SK-N-SH (cell line): ENCODE measurements at regions not wholly inside any gene's neighbourhood (a gene's known extent, or its start where the extent isn't known, plus 50 kb on each side); places are given as distances from the start of the nearest gene placed in this dataset.
"Not testable (repeated sequence)": the region's sequence is repeated elsewhere in the genome, so short reads cannot be mapped to it uniquely, and the experiment has no call there.

Source experiments
- CTCF ChIA-PET: fragments of 300-600, 350-600 bp; formaldehyde crosslinking; extraction: SDS; loops from one replicate; lab custom pipeline; 2021; lab: Yijun Ruan, JAX
- POLR2A ChIA-PET: fragments of 350-600 bp; sonication (Branson Sonifier 250); formaldehyde crosslinking; extraction: SDS; loops from one replicate; lab custom pipeline; 2020; ENCODE audit warnings: antibody characterized with exemption, inconsistent platforms; lab: Yijun Ruan, JAX
- DNase-seq: peaks from one replicate; pipeline ENCODE4 v3.0.0; 2012
- H2AFZ ChIP-seq: fragments of 200-600 bp; sonication (generic); 2 replicates; pipeline ENCODE4 v1.8.1; 2016; ENCODE audit warnings: antibody characterized with exemption, mild to moderate bottlenecking, low read depth
- H3F3A ChIP-seq: fragments of 200-600 bp; sonication (generic); replicated peaks from 2 replicates; pipeline ENCODE3; 2016; ENCODE audit warnings: antibody characterized with exemption, mild to moderate bottlenecking; ENCODE audit not compliant: insufficient read depth
- H3K27ac ChIP-seq, 2 experiments: fragments of 200-500 bp in 1 of 2; fragments of 200-600 bp in 1 of 2; sonication (Bioruptor generic) in 1 of 2; sonication (generic), shearing (Covaris generic) in 1 of 2; 2 replicates each; pipeline versions ENCODE4 v1.5.1 to v1.6.1; 2014 to 2016; ENCODE audit warnings: low read depth in 2 of 2, inconsistent platforms in 1 of 2, low read length in 1 of 2, mild to moderate bottlenecking in 1 of 2, mixed read lengths in 1 of 2
- H3K27me3 ChIP-seq: fragments of 200-600 bp; sonication (generic), shearing (Covaris generic); 2 replicates; pipeline ENCODE4 v1.6.1; 2016; ENCODE audit warnings: mixed run types; ENCODE audit not compliant: insufficient read depth
- H3K36me3 ChIP-seq, 2 experiments: fragments of 200-500 bp in 1 of 2; fragments of 200-600 bp in 1 of 2; sonication (Bioruptor generic) in 1 of 2; sonication (generic) in 1 of 2; replicated peaks in 1 of 2; 2 replicates each; pipeline versions ENCODE3 to v1.5.1; 2014 to 2016; ENCODE audit warnings: low read length in 1 of 2, mild to moderate bottlenecking in 1 of 2; ENCODE audit not compliant: insufficient read depth in 2 of 2, control insufficient read depth in 1 of 2
- H3K4me1 ChIP-seq, 2 experiments: fragments of 200-500 bp in 1 of 2; fragments of 200-600 bp in 1 of 2; sonication (Bioruptor generic) in 1 of 2; sonication (generic), shearing (Covaris generic) in 1 of 2; 2 replicates each; pipeline versions ENCODE4 v1.5.1 to v1.6.1; 2014 to 2016; ENCODE audit warnings: low read depth in 1 of 2, low read length in 1 of 2, mixed run types in 1 of 2; ENCODE audit not compliant: insufficient read depth in 2 of 2, control insufficient read depth in 1 of 2
- H3K4me2 ChIP-seq: fragments of 200-600 bp; sonication (generic), shearing (Covaris generic); 2 replicates; pipeline ENCODE4 v1.6.1; 2017; ENCODE audit warnings: mixed run types
- H3K4me3 ChIP-seq, 2 experiments: fragments of 200-500 bp in 1 of 2; fragments of 200-600 bp in 1 of 2; sonication (Bioruptor generic) in 1 of 2; sonication (generic), shearing (Covaris generic) in 1 of 2; 2 replicates each; pipeline versions ENCODE4 v1.5.1 to v1.8.1; 2014 to 2016; ENCODE audit warnings: low read depth in 2 of 2, inconsistent platforms in 1 of 2, low read length in 1 of 2, mild to moderate bottlenecking in 1 of 2, mixed read lengths in 1 of 2, moderate library complexity in 1 of 2
- H3K79me2 ChIP-seq: fragments of 200-600 bp; sonication (generic); 2 replicates; pipeline ENCODE4 v1.8.1; 2017; ENCODE audit warnings: mild to moderate bottlenecking; ENCODE audit not compliant: insufficient read depth
- H3K9ac ChIP-seq: fragments of 200-600 bp; sonication (generic); 2 replicates; pipeline ENCODE4 v1.6.1; 2017; ENCODE audit warnings: mixed run types
- H3K9me2 ChIP-seq: fragments of 200-600 bp; sonication (generic); 2 replicates; pipeline ENCODE4 v1.6.1; 2017; ENCODE audit warnings: mixed run types
- H3K9me3 ChIP-seq: fragments of 200-600 bp; sonication (generic); 2 replicates; pipeline ENCODE4 v1.6.1; 2017; ENCODE audit warnings: mixed run types, mild to moderate bottlenecking, moderate library complexity
- H4K20me1 ChIP-seq: fragments of 200-600 bp; sonication (generic); 2 replicates; pipeline ENCODE4 v1.6.1; 2017; ENCODE audit warnings: mild to moderate bottlenecking, mixed run types; ENCODE audit not compliant: insufficient read depth
- ELF1 ChIP-seq: IDR thresholded peaks from 2 replicates; pipeline ENCODE4 v1.4.0; 2012
- FOSL2 ChIP-seq: IDR thresholded peaks from 2 replicates; pipeline ENCODE4 v1.4.0; 2012; ENCODE audit warnings: low read depth, mild to moderate bottlenecking, moderate library complexity, borderline replicate concordance
- FOXJ3 ChIP-seq: sonication (generic); formaldehyde crosslinking; IDR thresholded peaks from 2 replicates; pipeline ENCODE4 v1.5.1; 2020; ENCODE audit warnings: mild to moderate bottlenecking, missing genetic modification reagents
- GATA2 ChIP-seq: sonication (generic); formaldehyde crosslinking; IDR thresholded peaks from 2 replicates; pipeline ENCODE4 v1.5.0; 2020; ENCODE audit warnings: mild to moderate bottlenecking, missing genetic modification reagents
- MXI1 ChIP-seq: IDR thresholded peaks from 2 replicates; pipeline ENCODE4 v1.6.1; 2012; ENCODE audit warnings: mild to moderate bottlenecking, low read depth, low read length, improper control_type of control experiment
- NRF1 ChIP-seq: IDR thresholded peaks from 2 replicates; pipeline ENCODE4 v1.6.1; 2012; ENCODE audit warnings: low read depth, mild to moderate bottlenecking, low read length
- RAD21 ChIP-seq: IDR thresholded peaks from 2 replicates; pipeline ENCODE4 v1.6.1; 2012; ENCODE audit warnings: mild to moderate bottlenecking, low read length
- RFX5 ChIP-seq: IDR thresholded peaks from 2 replicates; pipeline ENCODE4 v1.6.1; 2012; ENCODE audit warnings: mild to moderate bottlenecking, improper control_type of control experiment, low read length
- TCF12 ChIP-seq: IDR thresholded peaks from 2 replicates; pipeline ENCODE4 v1.4.0; 2012
- WGBS: methylation state at CpG from one replicate; pipeline ENCODE4 v1.1.6; 2017; ENCODE audit warnings: low lambda C conversion rate; 5-methylcytosine and 5-hydroxymethylcytosine counted together
- TF ChIP-seq, protein P1 (sequence below): IDR thresholded peaks from 2 replicates; pipeline ENCODE4 v1.6.1; 2012; ENCODE audit warnings: mild to moderate bottlenecking, low read depth, low read length, moderate library complexity
- TF ChIP-seq, protein P2 (sequence below): IDR thresholded peaks from 2 replicates; pipeline ENCODE4 v1.4.0; 2012; ENCODE audit warnings: low read depth

DNA sequence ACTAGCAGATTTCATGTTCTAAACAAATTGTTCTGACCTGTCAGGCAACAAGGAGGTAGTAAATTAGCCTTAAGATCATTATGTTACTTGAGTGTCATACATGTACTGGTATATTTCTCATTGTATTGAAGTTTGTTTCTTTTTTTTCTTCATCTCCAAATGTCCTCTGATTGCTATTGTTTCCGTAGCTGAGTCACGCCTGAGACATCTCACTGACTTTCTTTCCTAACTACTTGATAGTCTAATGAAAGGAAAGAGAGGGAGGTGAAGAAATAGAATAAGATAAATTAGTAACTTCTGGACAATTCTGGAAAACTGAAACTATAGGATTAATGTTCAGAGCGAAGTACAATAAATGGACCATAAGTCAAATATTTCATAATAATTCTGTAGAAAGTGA is 1049.9 kb downstream of the TSN start:
- 45% methylated on average over 3 of the region's 3 CpGs for WGBS
- no peaks in the 10 kb centered on the region for H3K27me3 ChIP-seq
- H4K20me1 ChIP-seq = no peaks in the 10 kb centered on the region
- DNase-seq = no peak
- no peaks in the 10 kb centered on the region for H3K9me2 ChIP-seq
- 0 out of 2 replicates have a peak, but pooled peaks cover 3% of the 10 kb centered on the region for H3K9me3 ChIP-seq
- no peak overlapping the region for H3K27ac ChIP-seq
- H2AFZ ChIP-seq = no peak overlapping the region
- no peaks in the 10 kb centered on the region for H3K79me2 ChIP-seq
- no peak for TF ChIP-seq TCF12
- ChIA-PET POLR2A (no interaction called here), CTCF (no interaction called here)
- H3K4me3 ChIP-seq = no peak overlapping the region
- H3K4me1 ChIP-seq = no peaks in the 10 kb centered on the region
- H3K36me3 ChIP-seq = no peaks in the 10 kb centered on the region
- no peak overlapping the region for H3K4me2 ChIP-seq
- H3F3A ChIP-seq = no peaks in the 10 kb centered on the region
- no peak overlapping the region for H3K9ac ChIP-seq

DNA sequence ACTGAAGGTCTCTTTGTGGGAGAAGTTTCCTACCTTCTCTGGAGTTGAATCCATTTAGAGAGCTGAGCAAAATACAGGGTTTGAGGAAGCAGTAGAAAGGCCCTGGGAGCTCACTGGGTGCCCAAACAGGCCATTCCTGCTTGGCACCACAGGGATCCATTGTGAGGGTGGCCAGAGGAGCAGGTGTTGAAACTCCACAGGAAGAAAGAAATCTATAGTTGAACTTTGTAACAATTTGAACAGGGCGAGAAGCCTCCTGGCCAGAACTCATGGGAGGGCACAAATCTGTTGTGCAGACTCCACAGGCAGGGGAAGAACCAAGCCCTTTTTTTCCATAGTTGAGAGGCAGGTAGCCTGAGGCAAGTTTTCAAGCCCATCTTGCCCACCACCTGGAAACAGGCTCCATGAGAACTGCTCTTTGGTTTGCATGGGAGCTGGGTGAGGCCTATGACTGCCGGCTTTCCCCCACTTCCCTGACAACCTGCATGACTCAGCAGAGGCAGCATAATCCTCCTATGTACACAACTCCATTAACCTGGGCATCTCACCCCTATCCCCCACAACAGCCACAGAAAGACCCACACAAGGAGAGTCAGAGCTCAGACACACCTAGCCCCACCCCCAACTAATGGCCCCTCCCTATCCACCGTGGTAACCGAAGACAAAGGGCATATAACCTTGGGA is 1053.0 kb downstream of the TSN start:
- 41% methylated on average over 4 of the region's 4 CpGs for WGBS
- Histone ChIP-seq H3K4me2 (no peak overlapping the region), H3K9me2 (no peaks in the 10 kb centered on the region), H4K20me1 (no peaks in the 10 kb centered on the region), H3K27me3 (no peaks in the 10 kb centered on the region), H3K9me3 (0 out of 2 replicates have a peak, but pooled peaks cover 3% of the 10 kb centered on the region), H3K79me2 (no peaks in the 10 kb centered on the region), H3K9ac (no peak overlapping the region), H2AFZ (no peak overlapping the region), H3K4me1 (no peaks in the 10 kb centered on the region), H3K36me3 (no peaks in the 10 kb centered on the region), H3F3A (no peaks in the 10 kb centered on the region), H3K27ac (no peak overlapping the region), H3K4me3 (no peak overlapping the region)
- no peak for DNase-seq
- TF ChIP-seq FOXJ3 (CRISPR knock-in tag) (no peak), RAD21 (no peak), NRF1 (no peak), GATA2 (CRISPR knock-in tag) (no peak), ELF1 (no peak), RFX5 (no peak), MXI1 (no peak), TCF12 (no peak), FOSL2 (no peak)
- TF ChIP-seq, protein P1, sequence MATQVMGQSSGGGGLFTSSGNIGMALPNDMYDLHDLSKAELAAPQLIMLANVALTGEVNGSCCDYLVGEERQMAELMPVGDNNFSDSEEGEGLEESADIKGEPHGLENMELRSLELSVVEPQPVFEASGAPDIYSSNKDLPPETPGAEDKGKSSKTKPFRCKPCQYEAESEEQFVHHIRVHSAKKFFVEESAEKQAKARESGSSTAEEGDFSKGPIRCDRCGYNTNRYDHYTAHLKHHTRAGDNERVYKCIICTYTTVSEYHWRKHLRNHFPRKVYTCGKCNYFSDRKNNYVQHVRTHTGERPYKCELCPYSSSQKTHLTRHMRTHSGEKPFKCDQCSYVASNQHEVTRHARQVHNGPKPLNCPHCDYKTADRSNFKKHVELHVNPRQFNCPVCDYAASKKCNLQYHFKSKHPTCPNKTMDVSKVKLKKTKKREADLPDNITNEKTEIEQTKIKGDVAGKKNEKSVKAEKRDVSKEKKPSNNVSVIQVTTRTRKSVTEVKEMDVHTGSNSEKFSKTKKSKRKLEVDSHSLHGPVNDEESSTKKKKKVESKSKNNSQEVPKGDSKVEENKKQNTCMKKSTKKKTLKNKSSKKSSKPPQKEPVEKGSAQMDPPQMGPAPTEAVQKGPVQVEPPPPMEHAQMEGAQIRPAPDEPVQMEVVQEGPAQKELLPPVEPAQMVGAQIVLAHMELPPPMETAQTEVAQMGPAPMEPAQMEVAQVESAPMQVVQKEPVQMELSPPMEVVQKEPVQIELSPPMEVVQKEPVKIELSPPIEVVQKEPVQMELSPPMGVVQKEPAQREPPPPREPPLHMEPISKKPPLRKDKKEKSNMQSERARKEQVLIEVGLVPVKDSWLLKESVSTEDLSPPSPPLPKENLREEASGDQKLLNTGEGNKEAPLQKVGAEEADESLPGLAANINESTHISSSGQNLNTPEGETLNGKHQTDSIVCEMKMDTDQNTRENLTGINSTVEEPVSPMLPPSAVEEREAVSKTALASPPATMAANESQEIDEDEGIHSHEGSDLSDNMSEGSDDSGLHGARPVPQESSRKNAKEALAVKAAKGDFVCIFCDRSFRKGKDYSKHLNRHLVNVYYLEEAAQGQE = no peak
- TF ChIP-seq, protein P2, sequence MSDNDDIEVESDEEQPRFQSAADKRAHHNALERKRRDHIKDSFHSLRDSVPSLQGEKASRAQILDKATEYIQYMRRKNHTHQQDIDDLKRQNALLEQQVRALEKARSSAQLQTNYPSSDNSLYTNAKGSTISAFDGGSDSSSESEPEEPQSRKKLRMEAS = no peak
- ChIA-PET POLR2A (no interaction called here), CTCF (no interaction called here)

DNA sequence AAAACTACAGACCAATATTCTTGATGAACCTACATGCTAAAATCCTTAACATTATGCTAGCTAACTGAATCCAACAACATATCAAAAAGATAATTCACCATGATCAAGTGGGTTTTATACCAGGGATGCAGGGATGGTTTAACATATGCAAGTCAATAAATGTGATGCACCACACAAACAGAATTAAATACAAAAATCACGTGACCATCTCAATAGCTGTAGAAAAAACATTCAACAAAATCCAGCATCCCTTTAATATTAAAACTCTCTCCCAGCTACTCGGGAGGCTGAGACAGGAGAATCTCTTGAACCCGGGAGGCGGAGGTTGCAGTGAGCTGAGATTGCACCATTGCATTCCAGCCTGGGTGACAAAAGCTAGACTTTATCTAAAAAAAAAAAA is 1056.8 kb downstream of the TSN start:
- POLR2A ChIA-PET = interaction anchor here (0.7 kb wide), 1 partner anchor 109 kb away, joined by 3 read pairs; no protein-coding TSS in a partner anchor
- H2AFZ ChIP-seq, CTCF ChIA-PET: not testable (repeated sequence)

More for the DNA sequence above, 1056.8 kb downstream of the TSN start:
- not testable (repeated sequence) for H3K4me2 ChIP-seq, H3K27ac ChIP-seq, DNase-seq, H3K36me3 ChIP-seq, H3K9me3 ChIP-seq, H3K79me2 ChIP-seq, H3K4me1 ChIP-seq, H3K4me3 ChIP-seq, H3K9me2 ChIP-seq, H4K20me1 ChIP-seq, H3K27me3 ChIP-seq, H3K9ac ChIP-seq, H3F3A ChIP-seq
- WGBS = 43% methylated on average over 4 of the region's 4 CpGs
